Kidney (tissue), 13 donors: ENCODE measurements at regions not wholly inside any gene's neighbourhood (a gene's known extent, or its start where the extent isn't known, plus 50 kb on each side); places are given as distances from the start of the nearest gene placed in this dataset.
"Not testable (repeated sequence)": the region's sequence is repeated elsewhere in the genome, so short reads cannot be mapped to it uniquely, and the experiment has no call there.

Experiments used
- DNase-seq, 5 donors: peaks; one replicate each; pipeline ENCODE4 v3.0.0-alpha.2; 2013 to 2020
- FAIRE-seq: peaks from 2 replicates; lab custom pipeline; 2012; peaks lifted over from hg19 to GRCh38; lab: Jason Lieb, UNC
- H3K27ac ChIP-seq, 2 donors: one replicate each; pipeline ENCODE4 v1.7.0; 2013; ENCODE audit warnings: low read depth in 2 of 2, low read length in 2 of 2, inconsistent platforms in 1 of 2
- H3K27me3 ChIP-seq: one replicate; pipeline ENCODE4 v1.7.1; 2013; ENCODE audit warnings: low read length, inconsistent platforms; ENCODE audit not compliant: control insufficient read depth, insufficient read depth
- H3K36me3 ChIP-seq, 3 donors: one replicate each; pipeline versions ENCODE4 v1.7.0 to v1.7.1; 2013; ENCODE audit warnings: low read length in 3 of 3, control low read depth in 1 of 3, inconsistent platforms in 1 of 3; ENCODE audit not compliant: insufficient read depth in 3 of 3, control insufficient read depth in 2 of 3
- H3K4me1 ChIP-seq, 3 donors: one replicate each; pipeline versions ENCODE4 v1.7.0 to v1.7.1; 2013; ENCODE audit warnings: low read length in 3 of 3, inconsistent platforms in 1 of 3, low read depth in 1 of 3; ENCODE audit not compliant: control insufficient read depth in 2 of 3, insufficient read depth in 2 of 3
- H3K4me3 ChIP-seq, 3 donors: one replicate each; pipeline versions ENCODE4 v1.7.0 to v1.8.1; 2013; ENCODE audit warnings: low read length in 3 of 3, control low read depth in 1 of 3, inconsistent platforms in 1 of 3
- H3K9ac ChIP-seq, 3 donors: one replicate each; pipeline versions ENCODE4 v1.7.0 to v1.7.1; 2013; ENCODE audit warnings: low read length in 3 of 3, control low read depth in 1 of 3, inconsistent platforms in 1 of 3
- H3K9me3 ChIP-seq, 3 donors: one replicate each; pipeline versions ENCODE4 v1.7.0 to v1.7.1; 2013; ENCODE audit warnings: low read length in 3 of 3, control low read depth in 1 of 3, inconsistent platforms in 1 of 3; ENCODE audit not compliant: control insufficient read depth in 2 of 3, insufficient read depth in 1 of 3
- CTCF ChIP-seq: IDR thresholded peaks from 3 replicates; pipeline ENCODE4 v1.5.1; 2012; ENCODE audit warnings: mild to moderate bottlenecking, moderate library complexity, borderline replicate concordance; ENCODE audit not compliant: insufficient read depth; ENCODE audit errors: extremely low read depth
- intact Hi-C: fragments of 100-400 bp; cut with DNase I; formaldehyde crosslinking; loops from one replicate; pipeline ENCODE4 v1.11.1; 2022
- donor health status: control.
- donor health status: control.
- donor health status: control.
- donor health status: control.
- donor health status: control.
- donor health status: DM: yes; HTN: yes; CAD: no.
- donor health status: Normal renal cell carcinoma (clear cell type).

GRCh38 chr20:11178946-11179654 lies 505.3 kb upstream of the JAG1 start:
- intact Hi-C loops, result no loop called here
- no peak for FAIRE-seq

GRCh38 chr20:11180186-11180585 lies 506.4 kb upstream of the JAG1 start:
- no peak for FAIRE-seq
- Histone ChIP-seq H3K9me3 (peaks cover 0 to 7% (median 0%) of the 10 kb centered on the region in 3 donors), H3K9ac (no peak overlapping the region), H3K27ac (no peak overlapping the region), H3K4me3 (no peak overlapping the region), H3K36me3 (no peaks in the 10 kb centered on the region), H3K4me1 (no peaks in the 10 kb centered on the region), H3K27me3 (no peaks in the 10 kb centered on the region)
- intact Hi-C loops, result no loop called here
- no peak for TF ChIP-seq CTCF
- DNase-seq, result no peak

More at GRCh38 chr20:11178946-11179654, 505.3 kb upstream of the JAG1 start:
- Histone ChIP-seq H3K4me3 (no peak overlapping the region), H3K36me3 (no peaks in the 10 kb centered on the region), H3K9me3 (peaks cover 0 to 3% (median 0%) of the 10 kb centered on the region in 3 donors), H3K4me1 (no peaks in the 10 kb centered on the region), H3K27me3 (no peaks in the 10 kb centered on the region), H3K27ac (no peak overlapping the region), H3K9ac (no peak overlapping the region)
- TF ChIP-seq CTCF, result no peak
- DNase-seq, result peak in 2 of 5 donors; percentile 14 to 17

- H3K36me3 ChIP-seq, H3K9ac ChIP-seq, H3K27ac ChIP-seq, FAIRE-seq, H3K27me3 ChIP-seq, DNase-seq, intact Hi-C loops, H3K4me3 ChIP-seq, H3K4me1 ChIP-seq: not testable (repeated sequence)
- peaks cover 0 to 11% (median 0%) of the 10 kb centered on the region in 3 donors for H3K9me3 ChIP-seq
Observed at GRCh38 chr20:11181129-11181528, 507.3 kb upstream of the JAG1 start.

- Histone ChIP-seq H3K9ac (no peak overlapping the region), H3K36me3 (no peaks in the 10 kb centered on the region), H3K4me1 (no peaks in the 10 kb centered on the region), H3K9me3 (peaks cover 0 to 11% (median 0%) of the 10 kb centered on the region in 3 donors), H3K27ac (no peak overlapping the region), H3K4me3 (no peak overlapping the region), H3K27me3 (no peaks in the 10 kb centered on the region)
- FAIRE-seq (no peak), DNase-seq (no peak)
- TF ChIP-seq CTCF, result no peak
- intact Hi-C loops, result no loop called here
Observed at GRCh38 chr20:11181966-11182365, 508.2 kb upstream of the JAG1 start.
